ENCODE measurements at regions not wholly inside any gene's neighbourhood (a gene's known extent, or its start where the extent isn't known, plus 50 kb on each side); places are given as distances from the start of the nearest gene placed in this dataset.
"Not testable (repeated sequence)": the region's sequence is repeated elsewhere in the genome, so short reads cannot be mapped to it uniquely, and the experiment has no call there.

GRCh38 chr1:213686983-213687382 is 300.8 kb upstream of the PROX1 start:
- no peak overlapping the region for H3K4me3 ChIP-seq (ENCODE audit: low read depth, low read length)
- no peak for DNase-seq (ENCODE audit: low read depth)

GRCh38 chr1:213687832-213688231 is 299.9 kb upstream of the PROX1 start:
- DNase-seq (ENCODE audit: low read depth) = no peak
- H3K4me3 ChIP-seq (ENCODE audit: low read depth, low read length) = no peak overlapping the region

GRCh38 chr1:213688655-213689054 is 299.1 kb upstream of the PROX1 start:
- H3K4me3 ChIP-seq (ENCODE audit: low read depth, low read length) = no peak overlapping the region
- DNase-seq (ENCODE audit: low read depth) = no peak

- DNase-seq (ENCODE audit: low read depth) = no peak
- no peak overlapping the region for H3K4me3 ChIP-seq (ENCODE audit: low read depth, low read length)
These were observed 298.5 kb upstream of the PROX1 start for GRCh38 chr1:213689260-213689659.

- no peak overlapping the region for H3K4me3 ChIP-seq (ENCODE audit: low read depth, low read length)
- DNase-seq (ENCODE audit: low read depth) = no peak
These were observed 297.3 kb upstream of the PROX1 start for GRCh38 chr1:213690341-213690917.

GRCh38 chr1:213692321-213692720 is 295.5 kb upstream of the PROX1 start:
- H3K4me3 ChIP-seq (ENCODE audit: low read depth, low read length) = no peak overlapping the region
- DNase-seq (ENCODE audit: low read depth) = no peak

- no peak for DNase-seq (ENCODE audit: low read depth)
- H3K4me3 ChIP-seq (ENCODE audit: low read depth, low read length) = no peak overlapping the region
These were observed 293.9 kb upstream of the PROX1 start for GRCh38 chr1:213693864-213694263.

GRCh38 chr1:213697192-213697802 is 290.5 kb upstream of the PROX1 start:
- no peak overlapping the region for H3K4me3 ChIP-seq (ENCODE audit: low read depth, low read length)
- DNase-seq (ENCODE audit: low read depth) = no peak

- H3K4me3 ChIP-seq (ENCODE audit: low read depth, low read length) = no peak overlapping the region
- DNase-seq (ENCODE audit: low read depth) = no peak
These were observed 289.6 kb upstream of the PROX1 start for GRCh38 chr1:213698092-213698702.

- no peak overlapping the region for H3K4me3 ChIP-seq (ENCODE audit: low read depth, low read length)
- no peak for DNase-seq (ENCODE audit: low read depth)
These were observed 285.1 kb upstream of the PROX1 start for GRCh38 chr1:213702703-213703102.

- DNase-seq (ENCODE audit: low read depth) = no peak
- H3K4me3 ChIP-seq (ENCODE audit: low read depth, low read length) = no peak overlapping the region
These were observed 282.8 kb upstream of the PROX1 start for GRCh38 chr1:213704941-213705340.

GRCh38 chr1:213711833-213712490 is 275.8 kb upstream of the PROX1 start:
- not testable (repeated sequence) for H3K4me3 ChIP-seq (ENCODE audit: low read depth, low read length); DNase-seq (ENCODE audit: low read depth)

- no peak overlapping the region for H3K4me3 ChIP-seq (ENCODE audit: low read depth, low read length)
- no peak for DNase-seq (ENCODE audit: low read depth)
These were observed 273.1 kb upstream of the PROX1 start for GRCh38 chr1:213714645-213715044.

GRCh38 chr1:213715182-213715581 is 272.6 kb upstream of the PROX1 start:
- H3K4me3 ChIP-seq (ENCODE audit: low read depth, low read length) = no peak overlapping the region
- no peak for DNase-seq (ENCODE audit: low read depth)

GRCh38 chr1:213719462-213719861 is 268.3 kb upstream of the PROX1 start:
- DNase-seq (ENCODE audit: low read depth) = no peak
- H3K4me3 ChIP-seq (ENCODE audit: low read depth, low read length) = no peak overlapping the region

- DNase-seq (ENCODE audit: low read depth) = no peak
- H3K4me3 ChIP-seq (ENCODE audit: low read depth, low read length) = no peak overlapping the region
These were observed 267.7 kb upstream of the PROX1 start for GRCh38 chr1:213720032-213720431.

GRCh38 chr1:213723187-213723586 is 264.6 kb upstream of the PROX1 start:
- DNase-seq (ENCODE audit: low read depth) = no peak
- H3K4me3 ChIP-seq (ENCODE audit: low read depth, low read length) = no peak overlapping the region

- peak; percentile 2 for DNase-seq (ENCODE audit: low read depth)
- H3K4me3 ChIP-seq (ENCODE audit: low read depth, low read length) = no peak overlapping the region
These were observed 262.9 kb upstream of the PROX1 start for GRCh38 chr1:213724640-213725536.

GRCh38 chr1:213727853-213728592 is 259.8 kb upstream of the PROX1 start:
- DNase-seq (ENCODE audit: low read depth) = no peak

More at GRCh38 chr1:213727853-213728592, 259.8 kb upstream of the PROX1 start:
- no peak overlapping the region for H3K4me3 ChIP-seq (ENCODE audit: low read depth, low read length)
